Common myeloid progenitor, CD34-positive (primary cell): ENCODE measurements at regions not wholly inside any gene's neighbourhood (a gene's known extent, or its start where the extent isn't known, plus 50 kb on each side); places are given as distances from the start of the nearest gene placed in this dataset.
"Not testable (repeated sequence)": the region's sequence is repeated elsewhere in the genome, so short reads cannot be mapped to it uniquely, and the experiment has no call there.

Source experiments
- CTCF ChIA-PET: fragments of 350-600 bp; sonication (Branson Sonifier 250); formaldehyde crosslinking; loops from one replicate; lab custom pipeline; 2021; ENCODE audit warnings: antibody characterized with exemption; lab: Charles Lee
- POLR2A ChIA-PET: fragments of 350-600 bp; sonication (Branson Sonifier 250); formaldehyde crosslinking; loops from one replicate; lab custom pipeline; 2021; ENCODE audit warnings: antibody characterized with exemption; lab: Charles Lee
- DNase-seq, 3 donors: peaks; one replicate each; pipeline versions ENCODE4 v3.0.0 to v3.0.0-alpha.2; 2013
- H3K27ac ChIP-seq, 2 experiments: 1 replicate in 1 of 2; 2 replicates in 1 of 2; pipeline ENCODE4 v1.7.0; 2013; ENCODE audit warnings: inconsistent platforms in 2 of 2, low read length in 2 of 2, mild to moderate bottlenecking in 2 of 2, low read depth in 1 of 2, moderate library complexity in 1 of 2; ENCODE audit not compliant: severe bottlenecking in 2 of 2, insufficient read depth in 1 of 2, poor library complexity in 1 of 2
- H3K27me3 ChIP-seq, 5 experiments: replicated peaks in 2 of 5; 1 replicate in 3 of 5; 2 replicates in 2 of 5; pipeline versions ENCODE4 v1.6.1 to v1.7.0; 2013; ENCODE audit warnings: low read length in 4 of 5, mild to moderate bottlenecking in 2 of 5, moderate library complexity in 2 of 5, inconsistent platforms in 1 of 5; ENCODE audit not compliant: insufficient read depth in 5 of 5, control insufficient read depth in 4 of 5
- H3K36me3 ChIP-seq, 4 experiments: 1 replicate in 2 of 4; 2 replicates in 2 of 4; pipeline versions ENCODE4 v1.6.1 to v1.7.0; 2013; ENCODE audit warnings: low read length in 3 of 4, control low read depth in 1 of 4, mild to moderate bottlenecking in 1 of 4; ENCODE audit not compliant: control insufficient read depth in 4 of 4, insufficient read depth in 4 of 4
- H3K4me1 ChIP-seq, 4 experiments: 1 replicate in 3 of 4; 2 replicates in 1 of 4; pipeline versions ENCODE4 v1.6.1 to v1.7.1; 2013; ENCODE audit warnings: low read length in 3 of 4, mild to moderate bottlenecking in 3 of 4, control low read depth in 1 of 4, inconsistent platforms in 1 of 4, moderate library complexity in 1 of 4; ENCODE audit not compliant: control insufficient read depth in 4 of 4, insufficient read depth in 4 of 4; ENCODE audit errors: control extremely low read depth in 1 of 4
- H3K4me3 ChIP-seq, 7 experiments: 1 replicate in 4 of 7; 2 replicates in 3 of 7; pipeline versions ENCODE4 v1.5.1 to v1.7.0; 2013; ENCODE audit warnings: mild to moderate bottlenecking in 7 of 7, low read length in 6 of 7, moderate library complexity in 6 of 7, inconsistent platforms in 2 of 7, low read depth in 2 of 7, control low read depth in 1 of 7; ENCODE audit not compliant: insufficient read depth in 4 of 7, control insufficient read depth in 1 of 7; ENCODE audit errors: extremely low read depth in 1 of 7
- H3K9me3 ChIP-seq, 5 experiments: 1 replicate in 4 of 5; 2 replicates in 1 of 5; pipeline versions ENCODE4 v1.6.1 to v1.7.1; 2013; ENCODE audit warnings: low read length in 4 of 5, mild to moderate bottlenecking in 2 of 5, inconsistent platforms in 1 of 5, low read depth in 1 of 5, moderate library complexity in 1 of 5; ENCODE audit not compliant: control insufficient read depth in 4 of 5, insufficient read depth in 2 of 5; ENCODE audit errors: control extremely low read depth in 1 of 5
- WGBS: methylation state at CpG from one replicate; pipeline ENCODE4 v1.1.5; 2013; ENCODE audit not compliant: insufficient coverage; 5-methylcytosine and 5-hydroxymethylcytosine counted together

DNA sequence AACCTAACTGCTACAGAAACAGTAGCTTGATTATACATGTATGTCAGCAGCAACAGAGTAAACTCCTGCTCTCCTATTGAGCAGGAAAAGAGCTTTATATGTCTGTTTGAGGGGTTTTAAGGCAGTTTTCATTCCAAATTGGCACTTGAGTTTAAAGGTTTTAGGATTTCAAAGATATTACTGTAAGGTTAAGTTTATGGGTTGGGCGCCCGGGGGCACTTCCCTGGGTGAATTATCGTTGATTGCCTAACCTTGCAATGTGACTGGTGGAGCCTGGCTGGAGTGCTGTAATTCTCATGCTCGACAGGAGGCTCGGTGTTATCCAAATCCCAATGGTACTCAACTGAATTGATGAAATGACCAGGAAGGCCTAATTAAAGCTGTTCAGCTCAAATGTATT is 1586.1 kb downstream of the OLFM4 start:
- POLR2A ChIA-PET = no interaction called here
- CTCF ChIA-PET = no interaction called here
- no peak for DNase-seq
- Histone ChIP-seq H3K36me3 (no peaks in the 10 kb centered on the region), H3K27ac (no peak overlapping the region), H3K4me3 (no peak overlapping the region), H3K27me3 (no peaks in the 10 kb centered on the region), H3K4me1 (no peaks in the 10 kb centered on the region), H3K9me3 (no peaks in the 10 kb centered on the region)
- WGBS = 84% methylated on average over 3 of the region's 5 CpGs

DNA sequence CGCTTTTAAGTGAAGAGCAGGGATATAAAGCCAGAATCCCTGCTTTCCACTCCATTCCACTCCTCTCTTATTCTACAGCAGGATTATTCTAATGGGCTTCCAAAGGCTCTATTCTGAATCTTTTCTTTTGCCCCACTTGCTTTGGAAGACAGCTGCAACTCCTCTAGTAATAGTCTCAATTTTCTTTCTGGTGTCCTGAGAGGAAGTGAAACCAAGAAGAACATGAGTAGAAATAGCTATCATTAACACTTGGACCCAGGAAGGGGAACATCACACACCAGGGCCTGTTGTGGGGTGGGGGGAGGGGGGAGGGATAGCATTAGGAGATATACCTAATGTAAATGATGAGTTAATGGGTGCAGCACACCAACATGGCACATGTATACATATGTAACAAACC is 1597.9 kb downstream of the OLFM4 start:
- 100% methylated on average over 1 of the region's 1 CpG for WGBS

DNA sequence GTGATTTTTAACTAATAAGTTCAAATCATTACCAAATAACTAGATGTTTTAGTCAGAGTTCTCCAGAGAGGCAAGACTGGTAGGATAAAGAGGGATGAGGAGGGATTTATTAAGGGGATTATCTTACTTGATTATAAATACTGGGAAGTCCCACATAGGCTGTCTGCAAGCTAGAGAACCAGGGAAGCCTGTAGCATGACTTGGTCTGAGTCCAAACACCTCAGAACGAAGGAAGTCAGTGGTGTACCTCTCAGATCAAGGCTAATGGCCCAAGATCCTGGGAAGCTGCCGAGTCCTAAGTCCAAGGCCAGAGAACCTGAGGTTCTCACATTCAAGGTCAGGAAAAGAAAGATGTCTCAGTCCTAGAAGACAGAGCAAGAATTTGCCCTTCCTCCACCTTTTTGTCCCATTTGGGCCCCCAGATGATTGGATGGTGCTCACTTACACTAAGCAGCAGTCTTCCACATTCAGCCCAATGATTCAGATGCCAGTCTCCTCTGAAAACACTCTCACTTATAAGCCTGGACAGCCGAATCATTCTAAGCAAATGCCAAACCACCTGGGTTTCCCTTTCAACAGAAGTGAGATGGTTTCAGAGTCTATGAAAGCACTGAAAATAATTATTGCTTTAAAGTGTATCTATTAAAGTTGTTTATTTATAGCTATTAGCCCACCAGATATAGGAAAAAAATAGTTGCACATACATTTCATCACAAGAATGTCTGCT is 1599.2 kb downstream of the OLFM4 start:
- H3K27ac ChIP-seq = no peak overlapping the region
- ChIA-PET POLR2A (no interaction called here), CTCF (no interaction called here)
- H3K4me3 ChIP-seq = no peak overlapping the region
- WGBS = 70% methylated on average over 2 of the region's 3 CpGs
- no peaks in the 10 kb centered on the region for H3K4me1 ChIP-seq
- H3K27me3 ChIP-seq = no peaks in the 10 kb centered on the region
- no peaks in the 10 kb centered on the region for H3K9me3 ChIP-seq
- no peak for DNase-seq
- H3K36me3 ChIP-seq = no peaks in the 10 kb centered on the region

More for the DNA sequence above, 1597.9 kb downstream of the OLFM4 start:
- H3K27ac ChIP-seq, DNase-seq, H3K9me3 ChIP-seq, H3K36me3 ChIP-seq, POLR2A ChIA-PET, H3K4me1 ChIP-seq, H3K27me3 ChIP-seq, H3K4me3 ChIP-seq, CTCF ChIA-PET: not testable (repeated sequence)

DNA sequence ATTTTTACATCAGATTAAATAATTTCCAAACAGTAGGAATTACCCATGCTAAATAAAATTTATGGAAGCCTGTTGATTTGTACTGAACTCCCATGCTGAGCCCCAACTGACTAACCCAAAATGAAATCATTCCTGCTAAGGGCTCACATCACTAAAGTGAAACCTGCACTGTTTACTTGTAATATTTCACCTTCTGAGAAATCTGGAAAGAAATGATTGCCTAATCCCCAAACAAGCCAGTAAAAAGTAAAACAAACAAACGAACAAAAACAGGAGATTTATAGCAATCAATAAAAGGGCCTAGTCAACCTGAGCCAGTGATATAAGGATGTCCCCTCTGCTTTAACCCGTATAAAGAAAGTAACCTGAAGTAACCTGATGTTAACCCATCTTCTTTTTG is 1599.8 kb downstream of the OLFM4 start:
- Histone ChIP-seq H3K4me1 (no peaks in the 10 kb centered on the region), H3K27me3 (no peaks in the 10 kb centered on the region), H3K27ac (no peak overlapping the region), H3K9me3 (no peaks in the 10 kb centered on the region), H3K4me3 (no peak overlapping the region), H3K36me3 (no peaks in the 10 kb centered on the region)
- ChIA-PET POLR2A (no interaction called here), CTCF (no interaction called here)
- WGBS = 79% methylated on average over 2 of the region's 2 CpGs
- DNase-seq = no peak

DNA sequence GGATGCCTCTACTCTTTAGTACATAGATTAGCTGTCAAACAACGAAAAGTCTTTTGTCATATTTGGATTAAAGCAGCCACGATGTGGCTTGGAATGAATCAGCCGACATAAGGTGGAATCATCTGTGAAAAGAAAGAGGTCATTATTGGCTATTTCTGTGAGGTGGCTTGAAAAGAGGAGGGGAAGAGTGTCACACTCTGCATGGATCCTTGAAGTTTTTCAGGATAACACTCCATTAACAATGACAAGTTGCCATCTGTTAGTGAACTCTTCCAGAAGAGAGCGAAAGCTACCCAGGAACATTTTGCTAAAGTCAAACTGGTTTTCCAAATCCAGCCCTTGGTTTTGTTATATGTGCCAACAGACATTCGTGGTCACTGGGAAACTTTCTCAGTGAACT is 1604.8 kb downstream of the OLFM4 start:
- Histone ChIP-seq H3K27ac (no peak overlapping the region), H3K4me3 (no peak overlapping the region), H3K4me1 (no peaks in the 10 kb centered on the region), H3K27me3 (peaks cover 0 to 1% (median 0%) of the 10 kb centered on the region in 5 experiments), H3K9me3 (no peaks in the 10 kb centered on the region), H3K36me3 (no peaks in the 10 kb centered on the region)
- DNase-seq = no peak
- 49% methylated on average over 3 of the region's 5 CpGs for WGBS
- ChIA-PET POLR2A (no interaction called here), CTCF (no interaction called here)

DNA sequence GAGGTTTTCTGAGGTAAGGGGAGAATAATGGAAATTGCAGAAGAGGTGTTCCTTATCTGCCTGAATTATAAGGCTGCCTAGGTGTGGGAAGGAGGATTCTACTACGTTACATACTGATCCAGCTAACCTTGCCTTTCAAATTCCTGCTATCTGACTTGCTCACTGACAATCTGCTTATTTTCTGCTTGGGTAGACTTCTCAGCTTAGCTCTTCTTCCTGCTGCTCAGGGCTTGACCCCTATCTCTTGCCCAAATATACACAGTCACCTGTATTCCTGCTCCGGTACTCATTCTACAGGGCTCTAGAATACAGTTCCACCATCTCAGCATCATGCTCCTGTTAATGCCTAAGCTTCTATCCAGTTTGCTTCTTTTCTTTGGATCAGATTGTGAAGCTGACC is 1607.6 kb downstream of the OLFM4 start:
- no peak for DNase-seq
- CTCF ChIA-PET = no interaction called here
- WGBS = 100% methylated on average over 1 of the region's 2 CpGs
- no peaks in the 10 kb centered on the region for H3K9me3 ChIP-seq
- POLR2A ChIA-PET = no interaction called here
- peaks cover 0 to 1% (median 0%) of the 10 kb centered on the region in 5 experiments for H3K27me3 ChIP-seq
- no peak overlapping the region for H3K4me3 ChIP-seq
- no peak overlapping the region for H3K27ac ChIP-seq
- H3K4me1 ChIP-seq = no peaks in the 10 kb centered on the region
- H3K36me3 ChIP-seq = no peaks in the 10 kb centered on the region

DNA sequence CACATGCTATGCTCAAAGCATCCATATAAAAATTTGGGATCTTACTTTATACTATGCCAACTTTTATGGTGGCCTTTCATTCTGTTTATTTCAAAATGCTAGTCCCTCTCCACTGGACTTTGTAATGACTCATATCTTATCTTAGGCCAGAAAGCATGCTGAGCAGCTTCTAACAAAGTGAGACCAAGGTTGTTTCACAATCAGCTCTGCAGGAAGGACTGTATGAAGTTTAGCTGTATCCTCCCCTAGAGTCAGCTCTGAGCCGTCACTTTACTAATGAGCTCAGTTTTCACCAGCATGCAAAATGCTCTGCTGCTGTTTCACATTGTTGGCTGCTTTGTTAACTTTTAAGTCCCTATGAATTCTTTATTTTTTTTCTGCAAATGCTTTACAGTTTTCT is 1608.8 kb downstream of the OLFM4 start:
- Histone ChIP-seq H3K4me1 (no peaks in the 10 kb centered on the region), H3K27me3 (peaks cover 0 to 1% (median 0%) of the 10 kb centered on the region in 5 experiments), H3K27ac (no peak overlapping the region), H3K36me3 (no peaks in the 10 kb centered on the region), H3K4me3 (no peak overlapping the region), H3K9me3 (no peaks in the 10 kb centered on the region)
- no peak for DNase-seq
- 89% methylated on average over 1 of the region's 1 CpG for WGBS
- CTCF ChIA-PET = no interaction called here
- POLR2A ChIA-PET = no interaction called here
